SH-SY5Y (cell line): ENCODE measurements at regions not wholly inside any gene's neighbourhood (a gene's known extent, or its start where the extent isn't known, plus 50 kb on each side); places are given as distances from the start of the nearest gene placed in this dataset.

Experiments used
- GATA2 ChIP-seq: IDR thresholded peaks from 2 replicates; pipeline ENCODE4 v1.6.1; 2011; ENCODE audit warnings: mild to moderate bottlenecking, low read depth, low read length
- GATA3 ChIP-seq: IDR thresholded peaks from 2 replicates; pipeline ENCODE4 v1.6.1; 2011; ENCODE audit warnings: low read depth, mild to moderate bottlenecking, low read length, moderate library complexity

DNA sequence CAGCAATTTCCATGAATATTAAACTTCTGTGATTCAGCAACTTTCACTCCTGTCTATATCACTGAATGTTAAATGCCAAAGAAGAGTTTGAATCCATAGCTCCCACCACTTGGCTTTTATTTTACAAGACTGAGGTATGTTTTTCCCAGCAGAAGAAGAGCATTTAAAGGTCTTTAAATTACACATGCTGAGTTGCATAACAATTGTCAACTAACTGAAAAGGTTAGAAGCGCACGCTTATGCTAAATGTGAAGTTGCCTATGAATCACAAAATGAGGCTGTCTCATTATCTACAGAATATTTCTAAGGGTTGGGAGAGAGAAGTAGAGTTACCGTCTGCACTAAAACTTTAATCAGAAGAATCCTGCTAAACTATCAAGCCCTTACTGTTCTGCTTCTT lies 1086.3 kb downstream of the FAM181B start:
- TF ChIP-seq GATA2 (no peak), GATA3 (no peak)

DNA sequence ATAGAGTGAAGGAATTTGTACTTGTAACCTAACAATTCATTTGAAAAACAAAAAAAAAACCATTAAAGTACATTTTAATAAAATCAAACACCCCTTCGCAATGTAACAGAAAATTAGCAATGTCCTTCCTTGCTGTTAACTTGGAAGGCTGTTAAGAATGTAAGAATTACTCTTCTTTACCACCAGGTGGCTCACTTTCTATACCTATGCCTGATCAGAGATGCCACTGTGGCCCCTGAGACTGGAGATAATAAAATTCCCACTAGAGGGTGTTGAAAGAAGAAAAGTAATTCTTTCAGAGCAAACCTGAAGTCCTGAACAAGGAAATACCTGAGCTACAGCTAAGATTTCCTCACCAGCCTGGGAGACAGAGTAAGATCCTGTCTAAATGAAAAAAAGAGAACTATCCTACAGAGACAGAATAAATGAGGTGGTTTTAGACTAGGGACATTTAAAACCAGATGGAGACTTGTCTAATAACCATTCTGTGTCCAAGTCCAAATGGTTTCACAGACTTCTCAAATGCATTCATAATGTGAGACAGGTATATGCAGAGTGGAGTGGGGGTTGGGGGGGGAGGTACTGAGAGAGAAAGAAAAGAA lies 1089.3 kb downstream of the FAM181B start:
- no peak for TF ChIP-seq GATA2
- no peak for TF ChIP-seq GATA3

DNA sequence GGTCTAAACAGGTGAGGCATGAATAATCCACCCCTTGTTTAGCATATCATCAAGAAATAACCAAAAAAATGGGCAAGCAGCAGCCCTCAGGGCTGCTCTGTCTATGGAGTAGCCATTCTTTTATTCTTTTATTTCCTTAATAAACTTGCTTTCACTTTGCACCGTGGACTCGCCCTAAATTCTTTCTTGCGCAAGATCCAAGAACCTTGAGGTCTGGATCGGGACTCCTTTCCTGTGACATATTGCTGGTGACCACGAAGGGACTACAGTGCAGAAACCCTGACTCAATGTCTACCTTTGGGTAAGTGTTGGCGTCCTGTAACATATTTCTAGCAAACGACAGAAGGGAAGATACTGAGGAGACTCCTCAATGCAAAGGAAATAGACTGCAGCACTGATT lies 1099.2 kb downstream of the FAM181B start:
- no peak for TF ChIP-seq GATA2
- no peak for TF ChIP-seq GATA3

DNA sequence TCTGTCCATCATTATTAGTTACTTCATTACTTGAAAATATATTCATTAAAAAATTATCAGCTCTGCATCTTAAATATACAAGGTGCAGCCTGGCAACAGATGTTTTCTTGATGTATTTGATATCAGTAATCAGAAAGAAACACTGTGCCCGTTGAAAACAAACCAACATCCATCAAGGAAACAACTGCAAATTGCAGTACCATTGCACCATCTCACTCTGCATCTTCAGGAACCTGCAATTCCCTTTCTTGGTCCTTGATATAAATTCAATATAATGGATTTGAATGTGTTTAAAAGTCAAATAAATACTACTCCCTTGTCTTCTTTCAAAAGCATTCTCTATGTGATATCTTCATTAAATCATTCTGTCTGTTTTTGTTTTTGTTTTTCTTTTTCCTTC lies 1131.2 kb downstream of the FAM181B start:
- TF ChIP-seq GATA3 (no peak), GATA2 (no peak)

DNA sequence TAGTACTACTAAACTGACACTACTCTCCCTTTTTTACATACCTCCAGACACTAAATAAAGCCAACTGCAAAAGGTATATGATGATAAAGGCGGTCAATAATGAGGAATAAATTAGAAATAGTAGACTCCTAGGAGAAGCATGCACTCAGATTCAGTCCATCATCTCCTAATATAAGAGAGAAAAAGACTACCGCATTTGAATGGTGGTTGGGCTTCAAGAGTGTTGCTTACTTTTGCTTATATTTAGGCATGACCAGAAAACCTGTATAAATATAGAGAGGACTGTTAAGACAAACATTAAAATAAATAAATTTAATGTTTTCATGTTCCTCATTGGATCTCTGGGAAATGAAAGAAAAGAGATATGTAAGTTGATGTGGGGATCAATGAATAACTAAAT lies 1137.0 kb downstream of the FAM181B start:
- TF ChIP-seq GATA3 (no peak), GATA2 (no peak)

DNA sequence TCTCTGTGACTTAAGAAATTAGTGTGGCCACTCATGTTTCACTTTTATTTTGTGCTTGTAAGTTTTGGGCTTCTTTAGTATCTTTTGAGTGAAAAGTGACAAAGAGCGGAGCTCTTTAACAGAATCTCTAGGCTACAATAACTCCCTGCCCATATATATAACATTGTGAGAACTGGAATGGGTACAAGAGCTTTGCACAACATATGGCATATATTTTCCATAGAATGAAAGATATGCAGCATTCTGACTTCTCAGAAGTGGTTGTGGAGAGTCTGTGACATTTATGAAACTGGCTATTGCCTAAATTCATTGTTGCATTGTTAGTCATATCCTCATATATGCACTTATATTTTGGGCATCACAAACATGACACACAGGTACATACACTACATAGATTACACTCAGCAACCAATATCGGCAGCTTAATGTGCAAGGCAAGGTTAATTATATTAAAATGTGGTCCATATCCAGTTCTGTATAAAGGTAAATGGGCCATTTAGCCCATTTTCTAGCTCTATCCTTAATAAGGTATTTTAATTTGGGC lies 1148.2 kb downstream of the FAM181B start:
- TF ChIP-seq GATA3 = no peak
- no peak for TF ChIP-seq GATA2

DNA sequence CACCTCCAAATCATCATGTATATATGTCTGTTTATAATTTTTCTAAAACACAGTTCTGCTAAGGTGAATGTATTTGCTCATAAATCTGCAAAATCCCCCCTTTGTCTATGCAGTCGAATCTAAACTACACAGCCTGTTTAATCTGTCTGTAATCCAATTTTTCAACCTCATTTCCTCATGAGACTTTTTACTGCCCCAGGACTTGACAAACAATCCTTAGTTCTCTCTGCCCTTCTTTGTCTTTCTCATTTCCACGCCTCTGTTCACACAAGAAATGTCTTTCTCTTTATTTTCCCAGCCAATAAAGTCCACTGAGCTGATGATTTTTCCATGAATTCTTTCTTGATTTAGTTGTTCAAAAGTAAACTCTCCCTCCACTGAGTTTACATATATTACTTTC lies 1154.3 kb downstream of the FAM181B start:
- TF ChIP-seq GATA2 (no peak), GATA3 (no peak)

DNA sequence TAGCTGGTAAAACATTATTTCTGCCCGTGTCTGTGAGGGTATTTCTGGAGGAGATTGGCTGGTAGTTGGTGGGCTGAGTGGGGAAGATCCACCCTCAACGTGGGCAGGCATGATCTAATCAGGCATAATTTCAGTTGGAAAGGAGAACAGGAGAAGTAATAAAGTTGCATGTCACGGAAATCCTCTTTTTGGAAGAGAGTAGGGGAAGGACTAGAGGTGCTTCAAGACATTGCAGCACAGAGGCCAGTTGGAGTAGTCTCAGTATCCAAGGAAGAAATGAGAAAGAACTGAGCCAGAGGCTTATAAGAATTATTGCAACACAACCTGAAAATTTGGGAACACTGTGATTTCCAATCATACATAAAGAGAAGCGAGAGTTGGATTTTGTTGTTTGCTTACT lies 1155.1 kb downstream of the FAM181B start:
- TF ChIP-seq GATA2 (no peak), GATA3 (no peak)

DNA sequence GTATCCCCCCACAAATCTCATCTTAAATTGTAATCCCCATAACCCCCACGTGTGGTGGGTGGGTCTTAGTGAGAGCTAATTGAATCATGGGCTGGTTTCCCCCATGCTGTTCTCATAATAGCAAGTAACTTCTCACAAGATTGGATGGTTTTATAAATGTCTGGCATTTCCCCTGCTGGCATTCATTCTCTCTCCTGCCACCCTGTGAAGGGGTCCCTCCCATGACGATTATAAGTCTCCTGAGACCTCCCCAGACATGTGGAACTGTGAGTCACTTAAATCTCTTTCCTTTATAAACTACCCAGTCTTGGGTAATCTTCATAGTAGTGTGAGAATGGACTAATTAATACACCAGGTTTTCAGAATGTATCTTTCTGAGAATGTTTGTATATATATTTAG lies 1159.4 kb downstream of the FAM181B start:
- TF ChIP-seq GATA3 (no peak), GATA2 (no peak)

DNA sequence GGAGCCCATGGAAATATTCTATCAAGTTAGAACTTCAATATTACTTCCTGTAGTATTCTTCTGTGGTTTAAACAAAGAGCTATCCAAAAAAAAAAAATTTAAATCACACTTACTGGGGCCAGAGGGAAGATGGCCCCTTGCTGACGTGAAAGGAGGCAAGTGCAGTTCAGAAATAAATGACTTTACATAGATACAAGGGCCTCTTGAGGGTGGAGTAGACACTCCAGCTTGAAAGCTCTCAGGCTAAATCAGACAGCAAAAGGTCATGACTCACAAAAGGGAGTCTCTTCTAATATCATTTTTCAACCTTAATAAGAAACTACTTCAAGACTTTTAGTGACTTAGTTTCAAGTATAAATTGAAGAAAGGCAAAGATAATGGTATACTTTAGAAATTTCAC lies 1160.3 kb downstream of the FAM181B start:
- TF ChIP-seq GATA3 = no peak
- no peak for TF ChIP-seq GATA2

DNA sequence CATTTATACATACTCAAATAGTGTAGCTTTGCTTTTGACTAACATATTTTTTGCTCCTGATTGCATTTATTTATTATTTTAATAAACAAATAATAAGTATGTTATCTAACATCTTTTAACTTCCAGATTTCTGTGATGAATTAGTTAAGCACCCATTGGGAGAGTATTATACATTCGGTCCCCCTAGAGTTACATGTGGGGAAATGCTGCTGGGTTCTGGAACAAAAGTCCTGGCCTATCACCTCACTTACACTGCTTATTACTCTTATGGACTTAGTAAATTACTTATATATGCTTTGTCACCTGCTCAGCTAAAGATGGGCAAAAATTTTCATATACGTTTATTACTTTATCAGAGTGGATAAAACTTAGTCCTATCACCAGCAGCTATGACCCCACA lies 1163.0 kb downstream of the FAM181B start:
- no peak for TF ChIP-seq GATA3
- no peak for TF ChIP-seq GATA2

DNA sequence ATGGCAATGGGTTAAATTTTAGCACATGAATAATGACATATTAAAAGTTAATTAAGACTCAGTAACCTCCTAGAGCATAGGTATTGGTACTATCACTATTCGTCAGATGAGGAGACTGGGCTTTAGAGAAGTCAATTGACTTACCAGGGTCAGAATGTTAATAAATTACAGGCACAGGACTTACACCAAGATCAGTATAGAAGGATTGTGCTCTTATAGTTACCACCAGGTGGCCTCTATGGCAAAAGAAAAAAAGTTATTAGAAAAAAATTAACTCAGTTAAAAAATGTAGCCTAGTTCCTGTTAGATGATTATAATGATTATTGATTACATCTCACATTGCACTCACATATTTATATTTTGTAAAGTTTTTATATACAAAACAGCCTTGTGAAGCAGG lies 1163.7 kb downstream of the FAM181B start:
- no peak for TF ChIP-seq GATA3
- TF ChIP-seq GATA2 = no peak

DNA sequence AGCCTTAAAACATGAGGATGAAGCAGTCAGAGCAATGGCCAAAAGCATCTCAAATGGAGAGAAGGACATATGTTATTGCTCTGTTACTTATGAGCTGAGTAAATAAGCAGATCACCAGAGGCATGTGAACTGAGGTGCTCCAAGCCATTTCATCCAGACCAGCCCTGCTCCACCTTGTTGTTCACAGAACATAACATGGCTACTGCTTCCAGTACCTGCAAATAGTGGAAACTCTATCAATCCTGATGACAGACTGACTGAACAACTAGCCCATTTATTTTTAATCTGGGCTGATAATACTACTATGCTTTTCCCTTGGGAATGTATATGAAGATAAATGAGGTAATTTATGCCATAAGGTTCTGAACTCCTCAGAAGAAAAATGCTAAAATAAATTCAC lies 1164.7 kb downstream of the FAM181B start:
- no peak for TF ChIP-seq GATA2
- no peak for TF ChIP-seq GATA3

DNA sequence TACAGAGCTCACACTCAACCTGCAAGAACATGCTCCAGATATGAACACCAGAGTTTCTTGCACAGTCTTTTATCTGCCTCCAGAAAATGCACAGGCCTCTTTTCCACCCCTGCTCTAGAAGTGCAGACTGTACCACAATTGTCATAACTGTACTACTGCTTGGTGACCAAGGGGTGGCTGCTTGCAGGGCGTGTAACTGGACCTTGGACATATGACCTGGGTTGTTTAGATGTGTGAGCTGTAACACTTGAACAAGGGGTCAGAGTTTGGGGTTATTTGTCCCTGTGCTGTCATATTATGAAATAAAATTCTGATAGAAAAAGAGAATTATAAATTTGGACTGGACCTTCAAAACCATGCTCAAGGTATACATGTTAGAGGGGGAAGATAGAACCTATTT lies 1185.5 kb downstream of the FAM181B start:
- no peak for TF ChIP-seq GATA2
- no peak for TF ChIP-seq GATA3

DNA sequence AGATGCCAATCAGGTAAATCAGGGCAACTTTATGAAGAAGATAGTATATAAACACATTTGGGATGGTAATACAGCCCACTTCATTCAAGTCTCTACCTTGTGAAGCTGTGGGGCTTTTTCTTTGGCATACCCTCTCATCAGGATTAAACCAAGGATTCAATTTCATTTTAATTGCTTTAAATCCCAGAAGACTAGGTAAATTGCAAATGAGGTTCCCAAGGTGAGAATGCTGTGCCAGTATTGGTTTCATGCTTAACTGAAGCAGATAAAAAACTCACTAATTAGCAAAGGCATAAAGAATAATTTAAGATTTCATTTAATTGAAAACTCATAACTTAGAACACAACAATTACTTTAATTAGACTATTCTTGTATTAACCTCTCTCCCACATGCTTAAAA lies 1218.1 kb downstream of the FAM181B start:
- TF ChIP-seq GATA2 = no peak

DNA sequence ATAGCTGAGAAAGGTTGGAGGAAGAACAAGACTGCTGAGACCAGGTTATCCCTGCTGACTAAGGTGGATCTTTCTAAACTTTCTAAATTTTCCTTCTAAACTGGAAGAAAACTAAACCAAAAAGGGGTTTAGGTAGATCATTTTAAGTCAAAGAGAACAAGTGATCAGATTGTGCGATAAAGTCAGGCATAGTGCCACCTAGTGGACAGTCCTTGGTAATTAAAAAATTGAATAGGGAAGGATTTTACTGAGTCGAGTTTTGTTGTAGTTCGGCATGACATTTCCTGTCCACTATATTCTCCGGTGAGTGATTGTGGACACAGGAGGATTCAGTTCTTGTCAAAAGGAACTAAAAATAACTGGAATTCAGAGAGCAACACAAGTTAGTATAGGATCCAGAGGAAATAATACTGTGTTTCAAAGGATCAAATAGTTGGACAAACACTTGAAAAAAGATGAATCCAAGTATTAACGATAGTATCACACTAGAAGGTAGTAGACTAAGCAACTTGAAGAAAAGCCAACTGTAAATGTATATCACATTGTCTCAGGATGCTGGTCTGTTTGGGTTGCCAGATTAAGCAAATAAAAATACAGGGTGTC lies 1236.4 kb downstream of the FAM181B start:
- TF ChIP-seq GATA3 (no peak), GATA2 (peak; percentile 44; the same call in 1 of the 2 replicates)

DNA sequence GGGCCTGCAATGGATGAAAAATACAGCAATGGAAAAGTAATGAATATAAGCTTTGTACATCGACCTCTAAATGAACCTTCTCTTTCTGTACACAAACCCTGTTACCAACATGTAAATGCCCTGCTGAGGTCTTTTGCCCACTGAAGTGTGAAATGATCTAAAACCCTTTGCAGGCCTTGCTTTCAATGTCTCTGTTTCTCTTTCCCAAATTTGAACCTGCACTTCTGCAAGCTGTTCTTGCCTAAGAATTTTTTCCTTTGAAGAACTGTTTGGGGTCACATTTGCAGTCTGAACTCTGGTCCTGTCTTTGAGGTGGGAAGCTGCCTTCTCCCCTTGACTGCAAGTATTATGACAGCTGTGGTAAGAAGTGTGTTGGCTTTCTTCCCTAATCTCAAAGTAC lies 1237.1 kb downstream of the FAM181B start:
- TF ChIP-seq GATA2 (no peak), GATA3 (no peak)
